Skeletal muscle tissue (tissue), 3 donors: ENCODE measurements at regions not wholly inside any gene's neighbourhood (a gene's known extent, or its start where the extent isn't known, plus 50 kb on each side); places are given as distances from the start of the nearest gene placed in this dataset.

Source experiments
- H3K27ac ChIP-seq: one replicate; pipeline ENCODE4 v1.7.0; 2013; ENCODE audit warnings: mild to moderate bottlenecking, low read depth, low read length, inconsistent platforms
- H3K27me3 ChIP-seq, 3 donors: one replicate each; pipeline ENCODE4 v1.7.0; 2013; ENCODE audit warnings: low read length in 3 of 3; ENCODE audit not compliant: control insufficient read depth in 3 of 3, insufficient read depth in 3 of 3
- H3K36me3 ChIP-seq, 3 donors: one replicate each; pipeline ENCODE4 v1.7.0; 2013; ENCODE audit warnings: low read length in 3 of 3; ENCODE audit not compliant: control insufficient read depth in 3 of 3, insufficient read depth in 3 of 3
- H3K4me1 ChIP-seq, 3 donors: one replicate each; pipeline ENCODE4 v1.7.0; 2013; ENCODE audit warnings: low read length in 3 of 3, mild to moderate bottlenecking in 3 of 3; ENCODE audit not compliant: control insufficient read depth in 3 of 3, insufficient read depth in 3 of 3
- H3K4me3 ChIP-seq, 3 donors: one replicate each; pipeline ENCODE4 v1.7.0; 2013; ENCODE audit warnings: low read length in 3 of 3
- H3K9ac ChIP-seq, 3 donors: one replicate each; pipeline ENCODE4 v1.7.0; 2013; ENCODE audit warnings: low read length in 3 of 3, mild to moderate bottlenecking in 3 of 3, moderate library complexity in 2 of 3, low read depth in 1 of 3
- H3K9me3 ChIP-seq, 3 donors: one replicate each; pipeline ENCODE4 v1.7.0; 2013; ENCODE audit warnings: low read length in 3 of 3; ENCODE audit not compliant: control insufficient read depth in 3 of 3
- donor health status: Osteomylitis.

- no peaks in the 10 kb centered on the region for H3K27me3 ChIP-seq
- H3K36me3 ChIP-seq, result no peaks in the 10 kb centered on the region
- no peak overlapping the region for H3K27ac ChIP-seq
- H3K9me3 ChIP-seq, result no peaks in the 10 kb centered on the region
- H3K4me3 ChIP-seq, result no peak overlapping the region
- H3K9ac ChIP-seq, result no peak overlapping the region
- no peaks in the 10 kb centered on the region for H3K4me1 ChIP-seq
Observed at GRCh38 chr4:31657859-31658570, 937.8 kb downstream of the PCDH7 start.

DNA sequence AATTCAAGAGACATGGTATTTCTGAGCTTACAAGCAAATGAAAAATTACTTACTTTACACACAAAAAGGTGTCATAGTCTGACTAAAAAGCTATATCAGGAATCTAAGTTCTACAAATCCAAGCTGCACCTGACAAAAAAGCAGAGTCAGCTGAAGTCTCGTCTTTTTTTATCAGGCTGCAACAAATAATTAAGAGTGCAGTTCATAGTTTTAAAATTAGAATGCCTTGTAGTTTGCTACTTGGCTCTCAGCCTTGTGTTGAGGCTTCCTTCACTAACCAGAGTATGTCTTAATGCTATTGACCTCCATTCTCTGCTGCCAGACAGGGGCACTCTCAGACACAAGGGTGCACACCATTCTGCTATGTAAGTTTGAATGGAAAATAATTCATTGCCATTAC lies 940.7 kb downstream of the PCDH7 start:
- Histone ChIP-seq H3K9ac (no peak overlapping the region), H3K4me3 (no peak overlapping the region), H3K9me3 (no peaks in the 10 kb centered on the region), H3K4me1 (no peaks in the 10 kb centered on the region), H3K36me3 (no peaks in the 10 kb centered on the region), H3K27ac (no peak overlapping the region), H3K27me3 (no peaks in the 10 kb centered on the region)

DNA sequence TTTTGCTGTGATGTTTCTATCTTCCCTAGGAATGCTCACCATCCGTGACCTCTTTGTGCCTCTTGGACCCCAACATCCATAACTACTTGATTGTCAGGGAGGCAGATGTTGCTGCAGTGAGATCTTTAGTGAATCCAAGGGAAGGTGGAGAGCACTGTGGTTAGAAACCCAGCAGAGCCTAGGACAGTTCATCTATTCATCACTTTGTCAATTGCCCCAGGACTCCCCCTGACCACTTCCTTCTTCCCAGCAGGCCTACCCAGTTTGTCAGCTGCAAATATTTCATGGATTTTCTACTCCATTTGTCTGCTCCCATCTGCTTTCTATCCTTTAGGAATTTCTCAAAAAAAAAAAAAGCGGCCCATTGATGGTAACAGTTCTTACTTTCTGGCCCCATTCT lies 942.8 kb downstream of the PCDH7 start:
- no peak overlapping the region for H3K9ac ChIP-seq
- H3K36me3 ChIP-seq, result no peaks in the 10 kb centered on the region
- no peak overlapping the region for H3K4me3 ChIP-seq
- no peaks in the 10 kb centered on the region for H3K27me3 ChIP-seq
- no peaks in the 10 kb centered on the region for H3K4me1 ChIP-seq
- H3K27ac ChIP-seq, result no peak overlapping the region
- H3K9me3 ChIP-seq, result no peaks in the 10 kb centered on the region

DNA sequence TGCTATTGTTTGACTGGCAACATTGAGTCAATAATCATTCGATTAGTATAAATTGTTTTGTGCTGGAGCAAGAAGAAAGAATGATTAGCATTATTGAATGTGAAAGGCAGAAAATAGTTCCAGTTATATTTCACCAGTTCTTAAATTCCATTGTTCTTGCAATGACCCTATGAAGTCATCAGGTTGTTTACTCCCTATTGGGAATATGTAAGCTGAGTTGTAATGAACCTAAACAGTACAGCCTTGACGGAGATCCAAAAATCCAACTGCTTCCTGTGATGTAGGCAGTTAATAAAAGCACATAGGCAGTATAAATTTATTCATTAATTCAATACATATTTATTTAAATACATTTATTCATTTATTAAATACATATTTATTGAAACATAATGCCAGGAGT lies 947.5 kb downstream of the PCDH7 start:
- no peaks in the 10 kb centered on the region for H3K36me3 ChIP-seq
- H3K4me1 ChIP-seq, result no peaks in the 10 kb centered on the region
- no peaks in the 10 kb centered on the region for H3K9me3 ChIP-seq
- H3K27ac ChIP-seq, result no peak overlapping the region
- no peak overlapping the region for H3K4me3 ChIP-seq
- no peak overlapping the region for H3K9ac ChIP-seq
- no peaks in the 10 kb centered on the region for H3K27me3 ChIP-seq

GRCh38 chr4:31674313-31674947 lies 954.3 kb downstream of the PCDH7 start:
- no peak overlapping the region for H3K4me3 ChIP-seq
- H3K36me3 ChIP-seq, result no peaks in the 10 kb centered on the region
- H3K9me3 ChIP-seq, result no peaks in the 10 kb centered on the region
- H3K9ac ChIP-seq, result no peak overlapping the region
- H3K4me1 ChIP-seq, result no peaks in the 10 kb centered on the region
- H3K27me3 ChIP-seq, result no peaks in the 10 kb centered on the region
- H3K27ac ChIP-seq, result no peak overlapping the region

DNA sequence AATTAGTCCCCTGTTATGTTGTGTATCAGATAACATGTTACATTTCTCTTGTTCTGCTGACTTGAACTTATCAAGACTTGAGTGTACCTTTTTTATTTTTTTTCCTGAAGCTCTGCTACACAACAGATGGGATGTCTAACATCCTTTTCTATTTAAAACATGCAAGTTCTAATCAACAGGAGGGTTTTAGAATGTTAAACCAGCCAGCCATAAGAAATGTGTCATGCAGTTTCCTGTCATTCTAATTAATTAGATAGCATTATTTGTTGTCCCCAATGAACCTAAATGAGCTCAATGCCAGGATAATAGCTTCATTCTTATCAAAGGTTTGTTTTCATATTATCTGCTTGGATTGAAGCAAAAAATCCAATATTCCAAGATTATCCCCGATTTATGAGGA lies 958.2 kb downstream of the PCDH7 start:
- Histone ChIP-seq H3K4me1 (no peaks in the 10 kb centered on the region), H3K36me3 (no peaks in the 10 kb centered on the region), H3K27me3 (no peaks in the 10 kb centered on the region), H3K27ac (no peak overlapping the region), H3K4me3 (no peak overlapping the region), H3K9me3 (no peaks in the 10 kb centered on the region), H3K9ac (no peak overlapping the region)

GRCh38 chr4:31682796-31683195 lies 962.6 kb downstream of the PCDH7 start:
- H3K4me3 ChIP-seq, result no peak overlapping the region
- no peak overlapping the region for H3K9ac ChIP-seq

GRCh38 chr4:31687717-31688342 lies 967.7 kb downstream of the PCDH7 start:
- no peaks in the 10 kb centered on the region for H3K4me1 ChIP-seq
- no peaks in the 10 kb centered on the region for H3K27me3 ChIP-seq
- no peak overlapping the region for H3K27ac ChIP-seq
- H3K9ac ChIP-seq, result no peak overlapping the region
- H3K4me3 ChIP-seq, result no peak overlapping the region
- H3K36me3 ChIP-seq, result no peaks in the 10 kb centered on the region
- H3K9me3 ChIP-seq, result no peaks in the 10 kb centered on the region

More at GRCh38 chr4:31682796-31683195, 962.6 kb downstream of the PCDH7 start:
- H3K9me3 ChIP-seq, result no peaks in the 10 kb centered on the region
- H3K27ac ChIP-seq, result no peak overlapping the region
- H3K27me3 ChIP-seq, result no peaks in the 10 kb centered on the region
- no peaks in the 10 kb centered on the region for H3K36me3 ChIP-seq
- no peaks in the 10 kb centered on the region for H3K4me1 ChIP-seq

DNA sequence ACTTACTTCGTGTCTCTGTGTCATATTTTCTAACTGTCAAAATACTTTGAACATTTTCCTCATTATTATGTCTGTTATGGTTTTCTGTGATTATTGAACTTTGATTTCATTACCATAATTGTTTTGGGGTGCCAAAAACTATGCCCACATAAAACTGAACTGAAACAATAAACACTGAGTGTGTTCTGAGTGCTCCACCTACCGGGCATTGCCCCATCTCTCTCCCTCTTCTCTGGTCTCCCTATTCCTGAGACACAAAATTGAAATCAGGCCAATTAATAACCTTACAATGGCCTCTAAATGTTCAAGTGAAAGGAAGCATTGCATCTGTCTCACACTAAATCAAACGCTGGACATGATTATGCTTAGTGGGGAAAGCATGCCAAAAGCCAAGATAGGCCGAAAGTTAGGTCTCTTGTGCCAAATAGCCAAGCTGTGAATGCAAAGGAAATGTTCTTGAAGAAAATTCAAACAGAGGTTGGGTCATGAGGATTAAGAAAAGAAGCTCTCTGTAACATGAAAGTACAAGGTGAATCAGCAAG lies 972.3 kb downstream of the PCDH7 start:
- no peak overlapping the region for H3K4me3 ChIP-seq
- H3K9me3 ChIP-seq, result no peaks in the 10 kb centered on the region
- H3K27me3 ChIP-seq, result no peaks in the 10 kb centered on the region

GRCh38 chr4:31701256-31701655 lies 981.1 kb downstream of the PCDH7 start:
- Histone ChIP-seq H3K9me3 (no peaks in the 10 kb centered on the region), H3K4me3 (no peak overlapping the region), H3K4me1 (no peaks in the 10 kb centered on the region), H3K27me3 (no peaks in the 10 kb centered on the region), H3K27ac (no peak overlapping the region), H3K9ac (no peak overlapping the region), H3K36me3 (no peaks in the 10 kb centered on the region)

More for the DNA sequence above, 972.3 kb downstream of the PCDH7 start:
- no peak overlapping the region for H3K9ac ChIP-seq
- H3K36me3 ChIP-seq, result no peaks in the 10 kb centered on the region
- H3K4me1 ChIP-seq, result no peaks in the 10 kb centered on the region
- no peak overlapping the region for H3K27ac ChIP-seq
